Neural progenitor cell (in vitro differentiated cells): ENCODE measurements at regions not wholly inside any gene's neighbourhood (a gene's known extent, or its start where the extent isn't known, plus 50 kb on each side); places are given as distances from the start of the nearest gene placed in this dataset.

Experiments
- DNase-seq: peaks from one replicate; pipeline ENCODE4 v3.0.0-alpha.2; 2016; ENCODE audit warnings: low spot score
- H2AFZ ChIP-seq: fragments of 200-600 bp; sonication (generic); replicated peaks from 2 replicates; pipeline ENCODE4 v1.6.1; 2016; ENCODE audit warnings: antibody characterized with exemption
- H3F3A ChIP-seq: fragments of 200-600 bp; sonication (generic); 2 replicates; pipeline ENCODE4 v1.6.1; 2016; ENCODE audit warnings: antibody characterized with exemption, low read depth
- H3K27ac ChIP-seq: fragments of 200-600 bp; sonication (generic); 2 replicates; pipeline ENCODE4 v1.5.1; 2016; ENCODE audit warnings: mild to moderate bottlenecking
- H3K27me3 ChIP-seq: fragments of 200-600 bp; sonication (generic); 2 replicates; pipeline ENCODE4 v1.6.1; 2016; ENCODE audit warnings: mild to moderate bottlenecking, moderate library complexity
- H3K36me3 ChIP-seq: fragments of 200-600 bp; sonication (generic); 2 replicates; pipeline ENCODE4 v1.5.1; 2016
- H3K4me1 ChIP-seq: fragments of 200-600 bp; sonication (generic); 2 replicates; pipeline ENCODE4 v1.6.1; 2016; ENCODE audit warnings: mixed run types
- H3K4me2 ChIP-seq: fragments of 200-600 bp; sonication (generic); 2 replicates; pipeline ENCODE4 v1.6.1; 2016
- H3K4me3 ChIP-seq: fragments of 200-600 bp; sonication (generic); 2 replicates; pipeline ENCODE4 v1.5.1; 2016
- H3K79me2 ChIP-seq: fragments of 200-600 bp; sonication (generic); 2 replicates; pipeline ENCODE4 v1.6.1; 2016; ENCODE audit warnings: low read depth
- H3K9ac ChIP-seq: fragments of 200-600 bp; sonication (generic); 2 replicates; pipeline ENCODE4 v1.6.1; 2016
- H3K9me3 ChIP-seq: fragments of 200-600 bp; sonication (generic); 2 replicates; pipeline ENCODE4 v1.5.1; 2016; ENCODE audit warnings: low read depth
- H4K20me1 ChIP-seq: fragments of 200-600 bp; sonication (generic); 2 replicates; pipeline ENCODE4 v1.6.1; 2016; ENCODE audit warnings: low read depth
- H3K27ac Mint-ChIP-seq: 3 replicates; pipeline ENCODE4 v1.8.0; 2021; ENCODE audit warnings: mixed read lengths
- H3K27me3 Mint-ChIP-seq: 2 replicates; pipeline ENCODE4 v1.8.0; 2022; ENCODE audit warnings: low read depth, mild to moderate bottlenecking, inconsistent platforms, moderate library complexity, mixed read lengths; ENCODE audit not compliant: insufficient read depth
- H3K36me3 Mint-ChIP-seq: 3 replicates; pipeline ENCODE4 v1.8.0; 2021; ENCODE audit warnings: mixed read lengths
- H3K4me1 Mint-ChIP-seq: 3 replicates; pipeline ENCODE4 v1.8.0; 2021; ENCODE audit warnings: mixed read lengths
- H3K4me3 Mint-ChIP-seq: 3 replicates; pipeline ENCODE4 v1.8.0; 2021; ENCODE audit warnings: mild to moderate bottlenecking, moderate library complexity, mixed read lengths
- H3K9me3 Mint-ChIP-seq: 3 replicates; pipeline ENCODE4 v1.8.0; 2020; ENCODE audit warnings: mixed read lengths
- EZH2 ChIP-seq: fragments of 200-600 bp; sonication (generic); IDR thresholded peaks from 2 replicates; pipeline ENCODE4 v1.6.1; 2017; ENCODE audit warnings: antibody characterized with exemption, mild to moderate bottlenecking, moderate library complexity
- EZH2phosphoT487 ChIP-seq: fragments of 200-600 bp; sonication (generic); IDR thresholded peaks from 2 replicates; pipeline ENCODE4 v1.6.1; 2017; ENCODE audit warnings: antibody characterized with exemption
- TF ChIP-seq, protein P1 (sequence below): fragments of 200-600 bp; sonication (generic); IDR thresholded peaks from 2 replicates; pipeline ENCODE4 v1.5.1; 2017; ENCODE audit warnings: antibody characterized with exemption, mild to moderate bottlenecking

GRCh38 chr10:108775911-108776475 is 1147.3 kb downstream of the XPNPEP1 start:
- Histone ChIP-seq H3K4me1 (no peaks in the 10 kb centered on the region), H3F3A (no peaks in the 10 kb centered on the region), H2AFZ (no peak overlapping the region), H3K4me2 (no peak overlapping the region), H3K27me3 (no peaks in the 10 kb centered on the region), H4K20me1 (no peaks in the 10 kb centered on the region), H3K36me3 (no peaks in the 10 kb centered on the region), H3K9me3 (no peaks in the 10 kb centered on the region), H3K27ac (no peak overlapping the region), H3K4me3 (no peak overlapping the region), H3K79me2 (no peaks in the 10 kb centered on the region), H3K9ac (no peak overlapping the region)
- no peaks in the 10 kb centered on the region for H3K4me1 Mint-ChIP-seq
- no peak for DNase-seq
- peaks cover 2% of the 10 kb centered on the region for H3K9me3 Mint-ChIP-seq
- H3K27me3 Mint-ChIP-seq = no peaks in the 10 kb centered on the region
- H3K36me3 Mint-ChIP-seq = no peaks in the 10 kb centered on the region
- no peak overlapping the region for H3K4me3 Mint-ChIP-seq
- H3K27ac Mint-ChIP-seq = no peak overlapping the region
- TF ChIP-seq EZH2 = no peak
- TF ChIP-seq, protein P1, sequence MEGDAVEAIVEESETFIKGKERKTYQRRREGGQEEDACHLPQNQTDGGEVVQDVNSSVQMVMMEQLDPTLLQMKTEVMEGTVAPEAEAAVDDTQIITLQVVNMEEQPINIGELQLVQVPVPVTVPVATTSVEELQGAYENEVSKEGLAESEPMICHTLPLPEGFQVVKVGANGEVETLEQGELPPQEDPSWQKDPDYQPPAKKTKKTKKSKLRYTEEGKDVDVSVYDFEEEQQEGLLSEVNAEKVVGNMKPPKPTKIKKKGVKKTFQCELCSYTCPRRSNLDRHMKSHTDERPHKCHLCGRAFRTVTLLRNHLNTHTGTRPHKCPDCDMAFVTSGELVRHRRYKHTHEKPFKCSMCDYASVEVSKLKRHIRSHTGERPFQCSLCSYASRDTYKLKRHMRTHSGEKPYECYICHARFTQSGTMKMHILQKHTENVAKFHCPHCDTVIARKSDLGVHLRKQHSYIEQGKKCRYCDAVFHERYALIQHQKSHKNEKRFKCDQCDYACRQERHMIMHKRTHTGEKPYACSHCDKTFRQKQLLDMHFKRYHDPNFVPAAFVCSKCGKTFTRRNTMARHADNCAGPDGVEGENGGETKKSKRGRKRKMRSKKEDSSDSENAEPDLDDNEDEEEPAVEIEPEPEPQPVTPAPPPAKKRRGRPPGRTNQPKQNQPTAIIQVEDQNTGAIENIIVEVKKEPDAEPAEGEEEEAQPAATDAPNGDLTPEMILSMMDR = no peak
- TF ChIP-seq EZH2phosphoT487 = no peak

GRCh38 chr10:108771106-108771505 is 1152.2 kb downstream of the XPNPEP1 start:
- TF ChIP-seq EZH2phosphoT487 = no peak
- TF ChIP-seq, protein P1 = no peak
- no peak for TF ChIP-seq EZH2
- H3K4me3 Mint-ChIP-seq = no peak overlapping the region
- H3K9me3 Mint-ChIP-seq = no peaks in the 10 kb centered on the region
- Histone ChIP-seq H3K36me3 (no peaks in the 10 kb centered on the region), H3K27me3 (no peaks in the 10 kb centered on the region), H3K9me3 (no peaks in the 10 kb centered on the region), H3F3A (no peaks in the 10 kb centered on the region), H3K4me3 (no peak overlapping the region), H3K27ac (no peak overlapping the region), H3K4me2 (no peak overlapping the region), H3K9ac (no peak overlapping the region), H2AFZ (no peak overlapping the region), H3K79me2 (no peaks in the 10 kb centered on the region), H4K20me1 (no peaks in the 10 kb centered on the region), H3K4me1 (no peaks in the 10 kb centered on the region)
- no peak for DNase-seq
- no peaks in the 10 kb centered on the region for H3K36me3 Mint-ChIP-seq
- no peaks in the 10 kb centered on the region for H3K27me3 Mint-ChIP-seq
- H3K27ac Mint-ChIP-seq = no peak overlapping the region
- peaks cover 7% of the 10 kb centered on the region for H3K4me1 Mint-ChIP-seq

GRCh38 chr10:108765794-108766193 is 1157.5 kb downstream of the XPNPEP1 start:
- Mint-ChIP-seq H3K4me1 (peaks cover 7% of the 10 kb centered on the region), H3K4me3 (no peak overlapping the region), H3K27me3 (no peaks in the 10 kb centered on the region), H3K36me3 (no peaks in the 10 kb centered on the region), H3K9me3 (no peaks in the 10 kb centered on the region), H3K27ac (no peak overlapping the region)
- TF ChIP-seq EZH2 = no peak
- Histone ChIP-seq H3K9ac (no peak overlapping the region), H2AFZ (no peak overlapping the region), H3K79me2 (no peaks in the 10 kb centered on the region), H3K4me1 (no peaks in the 10 kb centered on the region), H3K27ac (no peak overlapping the region), H3K4me2 (no peak overlapping the region), H4K20me1 (no peaks in the 10 kb centered on the region), H3F3A (no peaks in the 10 kb centered on the region), H3K9me3 (no peaks in the 10 kb centered on the region), H3K4me3 (no peak overlapping the region), H3K27me3 (no peaks in the 10 kb centered on the region), H3K36me3 (no peaks in the 10 kb centered on the region)
- DNase-seq = no peak

GRCh38 chr10:108757946-108758345 is 1165.4 kb downstream of the XPNPEP1 start:
- Histone ChIP-seq H4K20me1 (no peaks in the 10 kb centered on the region), H3K9ac (no peak overlapping the region)
- no peak for TF ChIP-seq EZH2phosphoT487
- TF ChIP-seq EZH2 = no peak
- TF ChIP-seq, protein P1 = no peak

More at GRCh38 chr10:108757946-108758345, 1165.4 kb downstream of the XPNPEP1 start:
- Histone ChIP-seq H3K27ac (no peak overlapping the region), H2AFZ (no peak overlapping the region), H3F3A (no peaks in the 10 kb centered on the region), H3K27me3 (no peaks in the 10 kb centered on the region), H3K4me2 (no peak overlapping the region), H3K4me3 (no peak overlapping the region), H3K9me3 (no peaks in the 10 kb centered on the region), H3K4me1 (no peaks in the 10 kb centered on the region), H3K79me2 (no peaks in the 10 kb centered on the region), H3K36me3 (no peaks in the 10 kb centered on the region)
- H3K4me3 Mint-ChIP-seq = no peak overlapping the region
- H3K27me3 Mint-ChIP-seq = no peaks in the 10 kb centered on the region
- H3K27ac Mint-ChIP-seq = no peak overlapping the region
- no peaks in the 10 kb centered on the region for H3K36me3 Mint-ChIP-seq
- no peaks in the 10 kb centered on the region for H3K9me3 Mint-ChIP-seq
- DNase-seq = no peak
- H3K4me1 Mint-ChIP-seq = no peaks in the 10 kb centered on the region
